OCI-LY3 (cell line): ENCODE measurements at regions not wholly inside any gene's neighbourhood (a gene's known extent, or its start where the extent isn't known, plus 50 kb on each side); places are given as distances from the start of the nearest gene placed in this dataset.

Experiments
- CTCF ChIP-seq: fragments of 200-600, 300-600 bp; sonication (generic); IDR thresholded peaks from 2 replicates; pipeline ENCODE4 v1.5.1; 2014; ENCODE audit warnings: antibody characterized with exemption, low read length, low read depth
- EZH2phosphoT487 ChIP-seq: fragments of 200-600 bp; shearing (Covaris generic); IDR thresholded peaks from 2 replicates; pipeline ENCODE4 v1.6.1; 2018; ENCODE audit warnings: antibody characterized with exemption, mixed run types, low read depth

- TF ChIP-seq CTCF (no peak), EZH2phosphoT487 (no peak)
Measured at GRCh38 chr2:62408241-62408677, 97.7 kb downstream of the TMEM17 start.
